ENCODE measurements at regions not wholly inside any gene's neighbourhood (a gene's known extent, or its start where the extent isn't known, plus 50 kb on each side); places are given as distances from the start of the nearest gene placed in this dataset.

DNA sequence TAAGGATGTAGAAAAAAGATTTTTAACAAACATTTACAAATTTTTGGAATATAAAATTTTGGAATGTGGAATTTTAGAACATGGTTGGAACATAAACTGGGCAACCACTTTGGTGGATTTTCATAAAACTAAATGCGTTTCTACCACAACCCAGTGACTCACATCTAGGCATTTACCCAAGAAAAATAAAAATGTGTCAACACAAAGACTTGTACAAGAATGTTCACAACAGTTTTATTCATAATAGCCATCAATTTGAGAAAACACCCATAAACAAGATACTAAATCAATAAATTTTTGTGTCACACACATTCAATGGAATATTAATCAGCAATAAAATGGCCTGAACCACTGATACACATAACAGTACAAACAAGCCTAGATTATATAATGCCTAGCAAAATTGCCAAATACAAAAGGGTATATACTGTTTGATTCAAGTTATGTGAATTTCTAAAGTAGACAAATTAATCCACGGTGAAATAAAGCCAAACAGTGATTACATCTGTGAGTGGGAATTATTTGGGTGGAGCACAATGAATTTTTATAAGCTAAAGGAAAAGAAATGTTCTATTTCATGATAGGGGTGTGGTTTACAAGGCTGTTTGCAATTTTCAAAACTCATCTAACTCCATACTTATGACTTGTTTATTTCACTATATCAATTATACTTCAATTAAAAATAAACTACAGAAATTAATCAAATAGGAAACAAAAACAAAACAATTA, 415.2 kb upstream of the OR4E1 start:
- no peak for DNase-seq

DNA sequence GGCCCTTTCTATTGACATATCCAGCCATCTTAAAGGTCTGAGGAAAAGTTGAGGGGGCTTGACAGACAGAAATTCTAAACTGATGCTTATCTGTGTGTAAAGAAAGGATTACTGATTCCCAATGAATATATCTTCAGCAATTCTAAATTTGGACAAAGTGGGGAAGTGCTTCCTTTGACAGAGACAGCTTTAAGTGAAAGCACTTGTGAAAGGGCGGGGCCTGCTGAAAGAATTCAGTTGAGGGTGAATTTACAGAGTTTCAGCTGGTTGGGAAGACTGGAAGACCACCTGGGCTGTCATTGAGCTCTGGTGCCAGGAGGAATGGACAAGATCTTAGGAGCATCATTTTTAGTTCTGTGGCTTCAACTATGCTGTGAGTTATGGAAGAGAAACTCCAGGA, 412.5 kb upstream of the OR4E1 start:
- DNase-seq = no peak

DNA sequence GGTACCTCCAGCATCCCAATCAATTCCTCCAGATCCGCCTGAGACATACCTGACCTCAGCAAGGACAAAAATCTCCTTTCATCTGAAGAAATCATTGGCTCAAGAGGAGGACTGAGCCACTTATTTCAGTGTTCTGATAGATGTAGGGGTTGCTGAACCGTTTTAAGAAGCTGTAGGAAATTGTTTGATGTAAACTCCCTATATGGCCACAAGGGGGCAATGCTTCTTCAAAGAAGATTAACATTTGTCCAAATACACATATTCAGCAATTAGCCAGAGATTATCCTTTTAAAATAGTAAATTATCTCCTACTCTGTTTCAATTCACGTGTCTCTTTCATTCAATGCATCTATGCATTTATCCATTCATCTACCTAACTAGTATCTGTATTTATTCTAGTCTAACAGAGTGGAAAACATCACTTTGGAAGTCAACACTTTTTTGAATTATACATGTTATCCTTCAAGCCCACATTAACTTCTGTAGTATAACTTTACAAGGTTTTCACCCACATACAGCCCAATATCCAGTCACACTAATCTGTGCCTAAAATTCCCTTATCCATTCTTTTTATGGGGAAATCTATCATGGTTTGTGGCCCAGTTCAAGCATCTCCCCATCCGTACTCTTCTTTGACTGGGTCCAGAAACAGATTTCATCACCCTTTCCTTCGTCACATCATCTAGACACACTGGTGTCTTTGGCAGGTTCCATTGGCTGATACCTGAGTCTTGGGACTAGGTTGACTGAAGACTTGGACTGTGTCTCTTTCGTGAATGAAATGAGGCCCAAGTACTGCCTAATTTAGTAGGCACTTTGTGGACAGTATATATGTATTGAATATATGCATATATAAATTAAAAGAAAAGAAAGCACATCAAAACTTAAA, 411.0 kb upstream of the OR4E1 start:
- peak; percentile 32 to 51 for DNase-seq

DNA sequence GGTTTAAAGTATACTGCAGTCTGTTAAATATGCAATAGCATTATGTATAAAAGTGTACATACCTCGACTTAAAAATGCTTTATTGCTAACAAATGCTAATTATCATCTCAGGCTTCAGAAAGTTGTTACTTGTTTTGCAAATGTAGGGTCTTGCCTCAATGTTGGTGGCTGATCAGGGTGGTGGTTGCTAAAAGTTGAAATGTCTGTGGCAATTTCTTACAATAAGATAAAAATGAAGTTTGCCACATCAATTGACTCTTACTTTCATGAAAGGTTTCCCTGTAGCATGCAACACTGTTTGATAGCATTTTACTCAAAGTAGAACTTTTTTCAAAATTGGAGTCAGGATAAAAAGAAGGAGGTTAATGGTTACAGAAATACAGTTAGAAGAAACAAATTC, 407.7 kb upstream of the OR4E1 start:
- DNase-seq = no peak

DNA sequence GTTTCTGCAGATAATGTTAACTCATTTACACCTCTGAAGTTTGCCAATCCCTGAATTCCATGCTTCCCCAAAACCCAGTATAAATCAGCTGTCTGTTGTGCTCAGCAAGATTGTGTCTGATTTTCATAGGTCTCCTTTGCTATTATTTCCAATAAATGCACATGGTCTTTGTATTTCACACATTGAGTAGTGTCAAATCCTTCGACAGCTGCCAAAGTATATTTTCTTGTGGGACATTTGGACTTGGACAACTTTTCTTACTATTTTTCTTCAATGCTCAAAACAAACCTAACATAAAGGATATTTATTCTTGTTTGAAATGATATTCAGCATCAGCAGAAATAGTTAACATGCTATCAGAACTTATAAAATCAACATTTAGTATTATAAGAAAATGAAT, 406.1 kb upstream of the OR4E1 start:
- no peak for DNase-seq

DNA sequence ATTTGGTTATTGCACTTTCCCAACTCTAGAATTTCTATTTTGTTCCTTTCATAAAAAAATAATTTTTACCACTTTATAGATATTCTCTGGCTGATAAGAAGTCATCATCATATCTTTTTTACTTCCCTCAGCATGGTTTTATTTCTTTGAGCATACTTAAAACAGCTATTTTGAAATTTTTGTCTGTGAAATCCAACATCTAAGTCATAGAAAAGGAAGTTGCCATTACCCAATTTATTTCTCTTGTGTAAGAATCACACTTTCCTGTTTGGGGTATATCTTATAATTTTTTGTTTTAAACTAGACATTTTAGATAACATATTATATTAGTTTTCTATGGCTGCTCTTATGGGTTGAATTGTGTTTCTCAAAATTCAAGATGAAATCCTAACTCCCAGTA, 400.2 kb upstream of the OR4E1 start:
- DNase-seq = no peak

DNA sequence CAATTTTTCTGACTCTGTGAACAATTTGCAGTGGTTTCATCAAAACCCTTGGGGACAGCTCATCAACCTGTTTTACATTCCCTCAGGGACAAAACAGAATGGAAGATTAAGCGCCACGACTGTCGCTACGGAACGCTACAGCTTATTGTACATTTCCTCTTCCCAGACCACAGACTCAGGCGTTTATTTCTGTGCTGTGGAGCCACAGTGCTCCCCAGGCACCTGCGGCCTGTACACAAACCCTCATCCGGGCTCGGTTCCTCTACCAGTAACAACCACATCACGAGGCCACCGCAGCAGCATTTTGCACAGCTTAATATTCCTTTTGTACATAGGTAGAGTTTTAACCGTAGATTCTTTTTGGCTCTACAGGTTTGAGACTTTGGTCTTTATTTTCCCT, 397.4 kb upstream of the OR4E1 start:
- no peak for DNase-seq

DNA sequence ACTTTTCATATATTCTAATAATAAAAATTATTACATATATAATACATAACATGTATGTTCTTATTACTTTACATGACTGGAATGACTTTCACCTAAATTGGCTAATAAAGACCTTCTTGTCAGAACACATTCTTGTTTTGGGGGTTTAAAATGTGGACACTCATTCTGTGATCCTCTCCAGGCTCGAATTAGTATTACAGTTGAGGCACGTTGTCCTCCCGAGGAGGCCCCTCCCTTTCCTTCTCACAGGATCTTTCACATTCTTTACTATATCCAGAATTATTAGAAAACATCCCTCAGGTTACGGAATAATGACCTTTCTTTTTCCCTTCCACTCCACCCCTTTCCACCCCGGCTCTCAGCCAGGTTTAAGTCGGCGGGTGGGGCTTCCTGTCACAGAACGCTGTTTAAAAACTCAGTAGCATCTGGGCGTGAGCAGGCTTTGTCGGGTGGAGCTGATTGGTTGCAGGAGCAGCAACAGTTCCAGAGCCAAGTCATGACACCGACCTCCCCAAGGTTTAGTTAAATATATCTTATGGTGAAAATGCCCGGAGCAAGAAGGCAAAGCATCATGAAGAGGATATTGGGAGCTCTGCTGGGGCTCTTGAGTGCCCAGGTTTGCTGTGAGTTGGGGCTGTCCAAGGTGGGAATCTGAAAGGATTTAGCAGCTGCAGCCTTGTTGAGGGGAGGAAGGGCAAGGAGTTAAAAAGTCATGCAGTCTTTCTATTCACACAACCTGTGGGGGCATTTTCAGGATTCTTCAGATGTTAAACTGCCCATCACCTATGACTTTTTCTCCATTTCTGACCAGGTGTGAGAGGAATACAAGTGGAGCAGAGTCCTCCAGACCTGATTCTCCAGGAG, 396.7 kb upstream of the OR4E1 start:
- peak in 1 of 2 experiments; percentile 4 for DNase-seq

DNA sequence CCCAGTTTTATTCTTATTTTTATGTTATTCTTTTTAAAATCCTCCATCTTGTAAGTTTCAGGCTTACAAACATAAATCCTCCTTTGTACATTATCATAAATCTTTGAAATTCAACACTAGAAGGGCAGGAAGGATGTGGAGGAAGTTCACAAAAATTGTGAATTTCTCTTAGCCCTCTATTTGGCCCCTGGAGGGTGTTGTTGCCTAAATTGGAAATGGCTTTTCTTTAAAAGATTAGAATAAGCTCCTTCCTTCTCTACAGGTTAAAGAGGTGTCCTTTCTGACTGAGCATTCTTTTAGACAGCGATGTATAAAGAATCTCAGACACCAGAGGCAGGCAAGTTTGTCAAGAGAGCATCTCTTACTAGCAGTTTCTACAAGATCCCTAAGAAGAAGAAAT, 391.7 kb upstream of the OR4E1 start:
- DNase-seq = no peak

DNA sequence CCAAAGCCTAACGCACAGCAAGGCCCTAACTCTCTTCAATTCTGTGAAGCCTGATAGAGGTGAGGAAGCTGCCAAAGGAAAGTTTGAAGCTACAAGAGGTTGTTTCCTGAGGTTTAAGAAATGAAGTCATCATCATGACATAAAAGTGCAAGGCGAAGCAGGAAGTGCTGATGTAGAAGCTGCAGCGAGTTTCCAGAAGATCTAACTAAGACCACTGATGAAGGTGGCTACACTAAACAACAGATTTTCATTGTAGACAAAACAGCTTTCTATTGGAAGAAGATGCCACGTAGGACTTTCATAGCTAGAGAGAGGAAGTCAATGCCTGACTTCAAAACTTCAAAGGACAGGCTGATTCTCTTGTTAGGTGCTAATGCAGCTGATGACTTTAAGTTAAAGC, 385.6 kb upstream of the OR4E1 start:
- no peak for DNase-seq

DNA sequence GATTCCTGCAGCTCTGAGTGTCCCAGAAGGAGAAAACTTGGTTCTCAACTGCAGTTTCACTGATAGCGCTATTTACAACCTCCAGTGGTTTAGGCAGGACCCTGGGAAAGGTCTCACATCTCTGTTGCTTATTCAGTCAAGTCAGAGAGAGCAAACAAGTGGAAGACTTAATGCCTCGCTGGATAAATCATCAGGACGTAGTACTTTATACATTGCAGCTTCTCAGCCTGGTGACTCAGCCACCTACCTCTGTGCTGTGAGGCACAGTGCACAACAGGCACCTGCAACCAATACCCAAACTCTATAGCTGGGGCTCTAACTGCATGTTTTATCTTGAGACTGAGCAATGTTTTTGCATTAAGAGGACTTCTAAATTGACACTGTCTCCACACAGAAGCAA, 379.2 kb upstream of the OR4E1 start:
- DNase-seq = no peak

DNA sequence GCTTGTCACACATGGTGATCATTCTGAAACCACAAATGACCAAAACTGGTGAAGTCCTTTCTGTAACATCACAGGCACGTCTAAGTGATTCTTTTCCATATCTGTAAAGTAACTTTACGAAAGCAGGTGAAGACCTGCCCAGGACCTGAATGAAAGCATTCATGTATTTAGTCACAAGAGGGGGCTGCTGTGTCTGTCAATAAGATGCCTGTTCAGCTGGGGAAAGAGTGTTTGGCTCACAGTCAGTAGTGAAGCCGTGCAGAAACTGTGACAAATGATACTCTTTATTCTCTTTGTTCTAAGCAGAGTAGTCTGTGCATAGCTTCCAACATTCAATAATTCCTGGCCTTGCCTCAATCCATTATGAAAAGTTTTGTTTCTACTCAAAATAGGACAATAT, 373.5 kb upstream of the OR4E1 start:
- DNase-seq = peak in 1 of 2 experiments; percentile 19

DNA sequence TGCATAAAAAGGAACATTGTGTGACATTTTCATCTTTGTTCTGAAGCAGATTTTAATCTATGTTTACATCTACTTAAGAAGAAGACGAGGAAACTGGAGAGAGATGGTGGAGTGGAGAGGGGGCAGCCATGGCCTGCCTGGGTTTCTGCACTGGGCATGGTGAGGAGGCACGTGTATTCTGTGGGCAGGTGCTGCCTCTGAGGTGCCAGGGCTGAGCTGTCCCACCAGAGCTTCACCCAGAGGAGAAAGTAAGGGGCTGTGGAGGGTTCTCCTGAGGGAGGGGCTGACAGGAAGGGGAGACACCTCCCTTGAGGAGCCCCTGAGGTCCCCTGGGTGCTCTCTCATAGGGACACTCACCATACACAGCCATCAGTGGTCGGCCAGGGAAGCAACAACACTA, 372.4 kb upstream of the OR4E1 start:
- no peak for DNase-seq

DNA sequence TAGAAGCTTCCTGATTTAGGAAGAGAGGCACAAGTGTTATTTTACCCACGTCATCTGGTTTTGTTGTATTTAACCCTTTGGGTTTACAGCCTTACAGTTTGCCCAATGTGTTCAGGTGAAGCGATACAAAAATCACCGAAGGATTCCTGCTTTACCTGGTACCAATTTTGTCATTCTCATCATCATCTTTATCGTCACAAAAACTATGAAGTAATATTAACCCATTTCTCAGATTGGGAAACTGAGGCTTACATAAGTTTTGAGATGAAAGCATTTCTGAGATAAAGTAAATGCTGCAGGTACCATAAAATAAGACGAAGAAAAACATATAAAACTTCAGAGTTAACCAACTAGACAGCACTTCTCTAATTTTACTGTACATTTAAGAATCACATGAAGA, 370.6 kb upstream of the OR4E1 start:
- no peak for DNase-seq

DNA sequence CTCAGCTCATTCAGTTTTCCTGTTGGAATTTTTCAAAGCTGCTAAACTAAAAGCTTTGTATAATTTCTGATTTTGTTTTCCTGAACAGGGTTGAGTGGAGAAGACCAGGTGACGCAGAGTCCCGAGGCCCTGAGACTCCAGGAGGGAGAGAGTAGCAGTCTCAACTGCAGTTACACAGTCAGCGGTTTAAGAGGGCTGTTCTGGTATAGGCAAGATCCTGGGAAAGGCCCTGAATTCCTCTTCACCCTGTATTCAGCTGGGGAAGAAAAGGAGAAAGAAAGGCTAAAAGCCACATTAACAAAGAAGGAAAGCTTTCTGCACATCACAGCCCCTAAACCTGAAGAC, 367.1 kb upstream of the OR4E1 start:
- DNase-seq = no peak

DNA sequence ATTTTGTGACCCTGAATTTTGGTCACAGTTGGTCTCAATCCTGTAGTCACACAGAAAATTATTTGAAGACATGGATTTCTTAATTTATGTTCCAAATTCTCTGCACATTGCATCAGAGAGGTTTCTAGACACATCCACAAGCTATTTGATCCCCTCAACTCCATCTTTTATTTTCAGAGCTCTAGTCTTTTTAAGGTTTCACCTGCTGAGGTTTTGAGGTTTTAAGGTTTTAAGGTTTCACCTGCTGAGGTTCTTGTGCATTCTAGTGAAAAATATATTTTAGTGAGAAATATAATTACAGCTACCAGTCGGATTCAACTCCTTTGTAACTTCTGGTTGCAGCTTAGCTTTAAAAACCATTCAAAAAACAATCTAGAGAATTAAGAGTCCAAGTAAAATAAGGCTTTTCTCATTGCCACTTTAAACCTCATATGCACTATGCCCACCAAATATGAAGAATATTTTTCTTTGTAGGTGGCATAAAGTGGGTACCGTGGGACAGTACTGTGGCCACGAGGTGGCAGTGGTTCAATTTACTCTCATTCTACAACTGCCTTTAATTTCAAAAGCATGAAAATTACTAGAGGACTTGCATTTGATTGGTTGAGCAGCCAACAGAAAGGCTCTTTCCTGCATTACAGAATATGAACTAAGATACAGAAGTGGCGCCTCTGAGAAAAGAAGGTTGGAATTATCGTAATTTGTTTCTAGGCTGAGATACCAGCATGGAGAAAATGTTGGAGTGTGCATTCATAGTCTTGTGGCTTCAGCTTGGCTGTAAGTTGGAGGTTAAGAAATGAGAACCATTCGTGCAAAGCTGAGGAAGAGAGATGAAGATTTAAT, 366.5 kb upstream of the OR4E1 start:
- no peak for DNase-seq

DNA sequence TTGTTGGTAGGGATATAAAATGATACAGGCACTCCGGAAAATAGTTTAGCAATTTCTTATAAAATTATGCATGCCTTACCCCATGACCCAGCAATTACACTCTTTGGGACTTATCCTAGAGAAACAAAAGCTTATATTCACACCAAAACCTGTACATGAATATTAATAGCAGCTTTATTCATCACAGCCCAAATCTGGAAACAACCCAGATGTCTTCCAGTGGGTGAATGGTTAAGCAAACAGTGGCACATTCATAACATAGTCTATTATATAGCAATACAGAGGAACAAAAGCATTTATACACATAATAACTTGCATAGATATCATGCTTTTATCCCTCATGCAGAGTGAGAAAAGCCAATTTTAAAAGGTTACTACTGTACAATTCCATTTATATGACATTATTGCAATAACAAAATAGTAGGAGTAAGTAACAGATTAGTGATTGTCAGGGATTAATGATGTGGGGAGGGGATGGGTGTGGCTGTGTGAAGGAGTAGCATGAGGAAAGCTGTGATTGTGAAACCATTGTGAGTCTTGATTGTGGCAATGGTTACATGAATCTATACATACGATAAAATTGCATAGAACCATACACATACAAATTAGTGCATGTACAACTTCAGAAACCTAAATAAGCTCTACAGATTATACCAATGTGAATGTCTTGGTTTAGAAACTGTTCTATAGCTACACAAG, 363.1 kb upstream of the OR4E1 start:
- DNase-seq = no peak

DNA sequence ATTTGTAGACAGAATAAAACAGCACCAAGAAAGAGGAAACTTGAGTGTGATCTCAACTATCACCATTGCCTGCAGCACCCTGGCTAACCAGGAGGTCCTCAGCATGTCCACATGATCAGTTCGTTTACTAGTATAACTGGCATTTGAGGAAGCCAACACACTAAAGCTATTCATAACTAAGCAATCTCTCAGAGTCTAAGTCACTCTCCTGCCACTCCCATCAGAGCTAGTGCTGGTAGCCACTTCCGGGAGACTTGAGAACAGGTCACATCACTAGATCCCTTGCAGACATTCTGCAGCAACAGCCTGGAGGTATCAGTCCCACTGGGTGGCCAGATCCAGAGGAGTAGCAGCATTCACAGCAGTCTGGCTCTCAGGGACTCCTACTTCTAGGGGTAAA, 352.9 kb upstream of the OR4E1 start:
- no peak for DNase-seq

DNA sequence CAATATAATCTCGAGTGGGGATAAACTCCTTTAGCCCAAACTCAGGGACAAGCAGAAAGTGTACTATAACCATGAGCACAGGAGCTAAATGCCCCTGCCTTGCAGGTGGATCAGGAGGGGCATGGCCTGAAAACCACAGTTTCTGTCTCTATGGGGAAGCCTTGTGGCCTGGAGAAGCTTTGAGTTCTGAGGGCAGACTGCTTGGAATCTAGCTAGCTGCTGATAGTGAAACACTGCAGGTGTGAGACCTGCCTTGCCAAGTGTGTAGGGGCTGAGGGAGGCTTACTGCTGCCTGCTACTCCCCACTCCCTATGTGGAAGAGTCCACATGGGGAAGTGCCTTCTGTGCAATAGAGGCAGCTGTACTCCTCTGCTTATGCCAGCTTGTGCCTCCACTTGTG, 352.3 kb upstream of the OR4E1 start:
- no peak for DNase-seq

DNA sequence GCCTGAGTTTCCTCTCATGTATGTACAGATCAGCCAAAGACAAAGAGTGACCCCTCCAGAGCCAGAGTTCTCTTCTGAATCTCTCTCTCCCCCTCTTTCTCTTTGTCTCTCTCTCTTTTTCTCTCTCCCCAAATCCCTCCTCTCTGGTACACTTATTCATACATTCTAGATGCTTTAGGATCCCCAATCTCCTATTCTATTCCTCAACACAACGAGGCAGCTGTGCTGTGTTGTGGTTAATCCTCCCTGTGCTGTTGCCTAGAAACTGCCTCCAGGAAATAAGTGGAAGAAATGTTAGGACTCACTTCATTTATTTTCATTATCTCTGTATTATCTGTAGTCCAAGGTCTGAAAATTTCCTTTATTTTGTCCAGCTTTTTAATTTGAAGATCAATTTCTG, 350.5 kb upstream of the OR4E1 start:
- DNase-seq = no peak

DNA sequence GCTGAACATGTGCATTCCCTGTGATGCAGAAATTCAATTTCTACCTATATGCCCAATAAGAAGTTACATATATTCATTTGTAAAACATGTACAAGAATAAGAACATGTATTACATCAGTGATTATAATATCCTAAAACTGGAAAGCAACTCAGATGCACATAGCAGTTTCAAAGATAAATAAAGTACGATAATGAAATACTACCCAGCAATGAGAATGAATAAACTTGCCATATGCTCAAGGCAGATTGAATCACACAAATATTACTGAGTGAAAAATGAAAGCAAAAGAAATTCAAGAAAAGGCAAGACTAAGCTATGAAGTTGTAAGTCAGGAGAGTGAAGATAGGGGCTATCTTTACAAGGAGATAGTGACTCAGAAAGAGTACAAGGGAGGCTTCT, 345.3 kb upstream of the OR4E1 start:
- DNase-seq = no peak

DNA sequence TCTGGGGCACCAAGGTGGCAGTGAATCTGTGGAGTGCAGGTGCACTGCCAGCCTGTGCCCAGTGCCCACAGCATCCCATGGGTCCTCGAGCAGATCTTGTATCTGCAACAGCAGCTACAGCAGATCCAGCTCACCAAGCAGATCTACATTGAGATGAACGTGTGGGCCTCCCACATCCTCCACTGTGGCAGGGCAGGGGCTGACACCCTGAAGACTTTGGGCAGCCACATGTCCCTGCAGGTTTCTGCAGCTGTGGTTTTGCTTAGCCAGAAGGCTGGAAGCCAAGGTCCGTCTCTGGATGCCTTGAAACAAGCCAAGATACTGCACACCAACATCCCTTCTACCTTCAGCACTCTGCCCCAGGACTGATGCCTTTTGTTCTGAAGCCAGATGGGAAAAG, 338.8 kb upstream of the OR4E1 start:
- DNase-seq = no peak

Data from NCI-H524 (cell line).